Coronary artery (tissue), 2 donors: ENCODE measurements at regions not wholly inside any gene's neighbourhood (a gene's known extent, or its start where the extent isn't known, plus 50 kb on each side); places are given as distances from the start of the nearest gene placed in this dataset.

Source experiments
- DNase-seq: peaks from one replicate; pipeline ENCODE4 v3.0.0-alpha.2; 2017; ENCODE audit warnings: low spot score
- H3K27ac ChIP-seq, 2 donors: fragments of 200-600 bp; sonication (generic); one replicate each; pipeline ENCODE4 v1.5.1; 2016 to 2019
- H3K4me3 ChIP-seq: fragments of 200-600 bp; sonication (generic); 2 replicates; pipeline ENCODE4 v1.5.1; 2016; ENCODE audit warnings: mild to moderate bottlenecking, moderate library complexity
- CTCF ChIP-seq: fragments of 200-600 bp; sonication (generic); IDR thresholded peaks from one replicate; pipeline ENCODE4 v1.5.1; 2019; ENCODE audit warnings: antibody characterized with exemption

GRCh38 chr11:69239641-69240040 lies 54.3 kb upstream of the MYEOV start:
- Histone ChIP-seq H3K4me3 (no peak overlapping the region), H3K27ac (no peak overlapping the region)
- no peak for TF ChIP-seq CTCF
- peak; percentile 26 for DNase-seq

- H3K27ac ChIP-seq: no peak overlapping the region
- DNase-seq: peak; percentile 38
- no peak overlapping the region for H3K4me3 ChIP-seq
- no peak for TF ChIP-seq CTCF
Measured at GRCh38 chr11:69240332-69241074, 53.5 kb upstream of the MYEOV start.

GRCh38 chr11:69241075-69241740 lies 52.7 kb upstream of the MYEOV start:
- no peak overlapping the region for H3K4me3 ChIP-seq
- H3K27ac ChIP-seq: no peak overlapping the region
- DNase-seq: no peak
- TF ChIP-seq CTCF: no peak

- no peak overlapping the region for H3K27ac ChIP-seq
Measured at GRCh38 chr11:69241844-69242243, 52.1 kb upstream of the MYEOV start.

GRCh38 chr11:69242266-69242920 lies 51.6 kb upstream of the MYEOV start:
- no peak overlapping the region for H3K27ac ChIP-seq
- no peak for TF ChIP-seq CTCF

More at GRCh38 chr11:69241844-69242243, 52.1 kb upstream of the MYEOV start:
- H3K4me3 ChIP-seq: no peak overlapping the region
- DNase-seq: no peak
- no peak for TF ChIP-seq CTCF

GRCh38 chr11:69243496-69244200 lies 50.3 kb upstream of the MYEOV start:
- peak; percentile 33 for DNase-seq
- H3K4me3 ChIP-seq: no peak overlapping the region
- H3K27ac ChIP-seq: no peak overlapping the region
- TF ChIP-seq CTCF: no peak

More at GRCh38 chr11:69242266-69242920, 51.6 kb upstream of the MYEOV start:
- peak; percentile 50 for DNase-seq
- no peak overlapping the region for H3K4me3 ChIP-seq
